ENCODE measurements at regions not wholly inside any gene's neighbourhood (a gene's known extent, or its start where the extent isn't known, plus 50 kb on each side); places are given as distances from the start of the nearest gene placed in this dataset.

DNA sequence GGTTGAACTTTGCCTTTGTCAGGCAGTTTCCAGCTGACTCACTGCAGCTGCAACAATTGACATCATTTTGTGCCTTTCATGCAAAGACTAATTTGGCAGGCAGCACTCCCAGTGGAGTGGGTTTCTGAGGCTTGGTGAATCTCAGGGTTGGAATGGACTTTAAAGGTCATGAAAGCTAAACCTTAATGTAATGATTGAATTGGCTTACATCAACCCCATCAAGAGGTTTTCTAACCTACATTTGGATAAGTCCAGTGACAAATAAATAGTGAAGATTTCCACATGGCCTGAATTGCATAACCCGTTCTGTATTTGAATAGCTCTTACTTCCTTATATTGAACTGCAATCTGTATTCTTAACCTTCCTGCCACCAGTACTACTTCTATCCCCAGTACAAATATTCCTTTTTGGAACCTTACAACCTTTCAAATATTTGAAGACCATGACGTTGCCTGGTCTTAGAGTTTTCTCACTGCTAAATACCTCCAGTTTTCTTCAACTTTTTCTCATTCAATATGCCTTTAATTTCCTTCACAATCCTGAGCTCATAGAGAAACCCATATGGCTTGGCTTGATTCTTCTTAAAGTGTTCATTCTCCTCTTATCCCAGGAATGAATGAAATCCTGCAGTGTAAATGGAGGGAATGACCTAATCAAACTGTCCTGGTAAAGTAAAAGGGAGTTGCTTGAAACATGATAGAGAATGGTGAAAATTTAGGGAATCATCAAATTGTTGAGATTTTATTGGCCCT, 168.1 kb upstream of the NOVA1 start:
- DNase-seq (ENCODE audit: low read depth, low spot score) = no peak

DNA sequence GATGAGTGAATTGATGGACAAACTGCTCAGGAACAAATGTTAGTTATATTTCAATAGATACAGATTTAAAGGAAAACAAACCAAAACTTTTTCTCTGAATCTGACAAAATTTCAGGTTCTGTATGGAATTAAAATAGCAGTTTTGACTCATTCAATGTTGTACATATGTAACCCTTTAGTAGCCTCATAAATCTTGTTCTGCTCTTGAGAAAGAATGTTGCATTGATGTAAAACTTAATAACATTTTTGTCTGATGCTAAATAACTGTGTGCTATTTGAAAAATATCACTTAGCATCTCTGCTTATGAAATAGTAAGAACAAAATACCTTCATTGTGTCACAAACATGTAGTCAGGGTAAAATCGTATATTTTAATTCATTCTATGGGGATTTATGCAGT, 168.9 kb upstream of the NOVA1 start:
- no peak for DNase-seq (ENCODE audit: low read depth, low spot score)

DNA sequence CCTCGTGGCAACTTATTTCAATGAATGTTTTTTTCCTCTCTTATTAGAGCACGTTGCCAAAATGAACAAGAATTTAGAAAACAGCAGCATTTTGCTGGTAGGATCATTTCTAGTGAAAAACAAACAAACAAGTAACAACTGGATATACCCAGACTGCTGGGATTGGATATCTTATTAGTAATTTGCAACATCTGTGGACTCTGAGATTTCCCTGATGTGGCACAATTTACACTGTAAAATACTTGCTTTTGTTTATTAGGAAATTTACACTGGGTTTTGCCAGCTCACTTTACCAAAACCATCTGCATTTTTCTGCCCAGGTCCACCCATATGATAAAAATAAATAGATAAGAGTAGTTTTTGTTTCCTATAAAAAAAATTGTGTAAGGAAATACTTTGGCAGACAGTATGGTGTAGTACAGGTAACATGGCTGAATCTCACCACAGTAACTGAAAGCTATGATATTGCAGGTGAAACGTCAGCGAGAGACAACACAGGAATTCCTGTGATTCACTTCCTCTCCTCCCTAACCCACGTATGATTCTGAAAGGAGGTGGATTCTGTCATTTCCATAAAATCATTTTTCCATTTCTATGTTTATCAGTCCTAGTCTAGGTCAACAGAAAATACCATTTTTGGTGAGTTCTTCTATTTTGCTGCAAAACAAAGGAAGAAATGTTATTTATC, 176.2 kb upstream of the NOVA1 start:
- no peak for DNase-seq (ENCODE audit: low read depth, low spot score)

DNA sequence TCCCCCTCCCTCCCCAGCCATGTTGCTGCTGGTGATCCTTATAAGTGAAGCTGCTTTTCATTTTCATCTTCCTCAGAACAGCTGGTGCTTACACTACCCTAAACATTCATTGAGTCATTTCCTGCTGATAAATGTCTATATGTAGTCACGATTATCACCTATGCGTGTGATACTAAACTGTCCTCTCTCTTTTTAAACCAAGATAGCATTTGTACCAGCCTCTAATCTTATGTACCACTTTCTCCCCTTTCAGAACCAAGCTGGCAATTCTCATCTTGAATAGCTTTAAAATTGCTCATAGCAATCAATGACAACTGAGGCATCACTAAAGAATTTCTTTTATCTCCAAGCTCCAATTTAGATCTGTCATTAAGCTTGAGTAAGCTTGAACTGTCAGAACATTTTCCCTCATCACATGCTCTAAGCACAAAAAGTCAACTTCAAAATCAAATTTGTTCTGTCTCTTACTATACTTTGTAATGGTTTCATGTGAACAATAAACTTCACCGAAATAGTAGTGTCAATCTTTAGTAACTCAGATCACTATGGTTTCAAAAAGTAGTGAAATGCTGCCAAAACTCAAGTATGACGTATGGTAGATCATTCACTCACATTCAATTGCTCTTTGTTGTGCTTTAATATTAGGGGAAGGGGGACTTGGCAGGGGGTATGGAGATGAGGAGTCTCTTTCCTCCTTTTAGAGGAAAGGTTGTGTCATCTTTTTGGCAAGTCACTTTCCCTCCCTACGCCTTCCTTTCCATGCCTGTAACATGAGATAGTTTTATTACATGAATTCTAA, 178.1 kb upstream of the NOVA1 start:
- no peak for DNase-seq (ENCODE audit: low read depth, low spot score)

DNA sequence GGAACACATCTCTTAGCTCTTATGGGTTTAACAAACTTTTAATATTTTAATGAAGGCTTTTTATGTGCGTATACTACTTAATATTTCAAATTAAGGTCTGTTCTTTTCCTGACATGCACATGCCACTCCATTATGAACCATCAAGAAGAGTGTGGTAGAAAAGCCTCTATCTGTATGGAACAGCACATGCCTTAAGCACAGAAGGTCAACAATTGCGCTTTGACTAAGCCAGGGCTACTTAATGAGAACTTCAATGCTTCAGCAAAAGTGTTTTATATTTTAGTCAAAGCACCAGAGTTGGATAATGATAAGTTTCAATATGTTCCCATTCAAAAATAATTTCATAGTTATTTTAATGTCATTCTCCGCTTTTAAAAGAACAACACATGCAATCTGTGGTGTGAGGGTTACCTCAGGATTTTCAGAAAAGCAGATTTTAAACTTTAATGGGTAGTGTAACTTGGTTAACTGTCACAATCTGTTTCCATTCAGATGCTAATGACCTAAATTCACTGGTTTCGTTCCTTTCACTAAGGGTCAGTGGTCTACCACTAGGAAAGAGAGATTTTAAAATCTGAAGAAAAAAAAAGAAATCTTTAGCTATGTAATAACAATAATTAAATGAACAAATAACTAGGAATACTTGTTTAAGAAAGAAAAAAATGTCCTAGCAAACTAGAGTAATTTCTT, 193.4 kb upstream of the NOVA1 start:
- peak; percentile 12 for DNase-seq (ENCODE audit: low read depth, low spot score)

DNA sequence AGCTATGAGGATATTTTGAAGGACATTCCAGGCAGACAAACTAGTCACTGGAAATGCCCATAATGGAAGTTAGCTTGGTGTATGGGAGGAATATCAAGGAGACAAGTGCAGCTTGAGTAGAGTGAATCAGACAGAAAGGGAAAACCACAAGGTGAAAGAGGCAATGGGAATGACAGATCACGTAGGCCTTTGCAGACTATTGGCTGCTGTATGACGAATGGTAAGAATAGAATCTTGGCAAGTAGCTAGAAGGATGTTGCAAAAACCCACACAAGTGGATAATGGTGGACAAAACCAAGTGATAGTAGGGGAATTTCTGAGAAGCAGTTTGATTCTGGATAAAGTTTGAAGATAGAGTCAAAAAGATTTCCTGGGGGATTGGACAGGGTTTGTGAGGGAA, 196.9 kb upstream of the NOVA1 start:
- DNase-seq (ENCODE audit: low read depth, low spot score) = no peak

DNA sequence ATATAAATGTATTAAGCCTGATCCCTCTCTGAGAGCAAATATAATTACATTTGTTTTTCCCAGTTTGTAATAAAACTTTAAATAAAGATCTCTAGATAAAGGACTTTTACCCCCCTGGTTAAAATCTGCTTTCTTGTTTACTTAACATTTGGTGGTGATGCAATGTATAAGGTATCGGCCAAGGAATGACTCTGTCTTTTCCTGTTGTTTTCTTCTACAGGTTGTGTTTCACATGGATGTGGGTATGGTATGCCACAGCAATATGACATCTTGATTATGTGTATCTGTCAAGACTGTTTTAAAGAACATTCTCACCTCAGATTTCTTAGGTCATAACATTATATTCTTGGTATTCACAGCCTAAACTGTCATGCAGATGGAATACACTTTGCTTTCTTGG, 210.6 kb upstream of the NOVA1 start:
- DNase-seq (ENCODE audit: low read depth, low spot score) = no peak

DNA sequence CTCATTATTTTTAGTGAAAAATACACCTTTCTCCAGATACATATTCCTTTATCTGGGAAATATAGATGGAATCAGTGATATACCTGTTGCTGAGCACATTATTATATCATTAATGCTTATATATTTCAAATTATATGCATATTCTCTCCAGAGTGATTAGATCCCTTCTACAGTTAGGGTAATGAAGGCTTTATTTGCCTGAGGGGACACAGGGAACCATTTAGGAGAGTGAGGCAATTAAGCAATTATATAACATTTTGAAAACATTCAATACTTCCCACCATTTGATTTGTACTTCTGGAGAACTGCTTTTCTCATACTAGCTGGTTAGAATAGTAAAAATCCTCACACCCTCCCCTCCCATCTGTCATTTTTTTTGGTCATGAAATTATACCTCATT, 212.8 kb upstream of the NOVA1 start:
- no peak for DNase-seq (ENCODE audit: low read depth, low spot score)

DNA sequence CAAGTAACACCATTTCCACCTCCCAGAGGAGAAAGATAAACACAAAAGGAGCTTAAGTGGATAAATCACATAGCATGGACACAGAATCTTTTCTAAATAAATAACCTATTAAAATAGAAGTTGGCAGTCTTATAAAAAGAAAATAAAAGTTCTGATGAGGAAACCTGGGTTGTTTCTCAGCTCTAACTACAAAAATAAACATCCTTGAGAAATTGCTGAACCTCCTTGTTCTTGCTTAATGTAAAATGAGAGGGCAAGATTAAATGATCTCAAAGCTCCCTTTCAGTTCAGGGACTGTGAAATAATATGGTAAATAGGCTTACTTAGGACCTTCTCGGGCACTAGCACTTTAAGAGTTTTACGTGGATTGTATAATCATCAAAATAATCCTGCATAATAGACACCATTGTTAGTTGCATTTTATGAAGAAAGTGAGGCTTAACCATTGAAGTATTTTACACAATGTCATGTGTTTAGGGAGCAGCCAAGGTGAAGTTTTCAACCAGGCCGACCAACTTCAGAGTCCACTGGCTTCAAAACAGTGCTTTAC, 214.0 kb upstream of the NOVA1 start:
- DNase-seq (ENCODE audit: low read depth, low spot score) = no peak

DNA sequence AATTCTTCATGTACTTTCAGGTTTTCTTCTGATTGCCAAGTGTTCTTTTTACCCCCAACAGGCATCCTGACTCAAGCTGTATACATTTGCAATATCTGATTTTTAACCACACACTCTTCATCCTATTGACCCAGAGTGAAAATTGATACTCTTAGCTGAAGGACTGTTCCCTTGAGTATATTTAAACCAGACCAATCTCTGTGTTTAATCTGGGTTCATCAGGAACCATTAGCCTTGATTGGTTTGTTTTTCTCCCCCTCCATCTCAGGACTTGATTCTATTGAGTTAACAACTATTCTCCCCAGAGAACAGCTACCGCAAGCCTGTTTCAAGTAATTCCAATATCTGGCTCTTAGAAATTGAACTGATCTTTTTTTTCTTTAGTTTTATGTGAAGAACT, 222.3 kb upstream of the NOVA1 start:
- DNase-seq (ENCODE audit: low read depth, low spot score) = no peak

DNA sequence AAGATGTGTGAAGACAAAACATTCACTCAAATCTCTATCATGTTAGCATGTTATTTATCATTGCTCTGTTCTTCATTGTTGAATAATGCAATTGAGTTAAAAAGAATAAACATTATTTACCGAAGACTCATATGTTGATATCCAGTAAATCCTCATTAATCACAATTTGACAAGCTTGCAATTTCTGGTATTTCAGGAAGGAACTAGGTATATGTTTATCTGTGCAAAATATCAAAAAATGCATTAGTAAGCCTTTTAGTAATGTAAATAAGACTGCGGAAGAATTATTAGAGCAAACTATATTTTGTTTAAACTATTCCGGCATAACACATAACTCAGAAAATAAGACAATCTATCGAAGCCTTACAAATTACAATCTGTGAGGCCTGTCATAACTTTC, 222.7 kb upstream of the NOVA1 start:
- no peak for DNase-seq (ENCODE audit: low read depth, low spot score)

DNA sequence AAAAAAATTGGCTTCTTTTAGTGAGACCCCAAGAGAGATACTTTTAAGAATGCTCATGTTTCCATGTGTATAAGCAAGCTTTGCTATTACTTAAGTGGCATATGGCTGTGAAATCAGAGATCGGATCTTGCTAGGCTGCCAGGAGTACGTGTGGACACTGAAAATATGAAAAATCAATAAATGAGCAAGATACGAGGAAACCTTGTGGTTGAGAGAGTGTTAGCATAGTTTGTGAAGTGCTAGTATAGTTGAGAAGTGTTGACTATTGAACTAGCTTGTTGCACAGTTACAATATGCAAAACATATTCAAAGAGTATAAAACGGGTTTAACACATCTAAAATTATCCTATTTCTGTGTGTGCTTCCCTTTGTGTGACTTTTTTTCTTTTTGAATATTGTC, 230.9 kb upstream of the NOVA1 start:
- DNase-seq (ENCODE audit: low read depth, low spot score) = no peak

DNA sequence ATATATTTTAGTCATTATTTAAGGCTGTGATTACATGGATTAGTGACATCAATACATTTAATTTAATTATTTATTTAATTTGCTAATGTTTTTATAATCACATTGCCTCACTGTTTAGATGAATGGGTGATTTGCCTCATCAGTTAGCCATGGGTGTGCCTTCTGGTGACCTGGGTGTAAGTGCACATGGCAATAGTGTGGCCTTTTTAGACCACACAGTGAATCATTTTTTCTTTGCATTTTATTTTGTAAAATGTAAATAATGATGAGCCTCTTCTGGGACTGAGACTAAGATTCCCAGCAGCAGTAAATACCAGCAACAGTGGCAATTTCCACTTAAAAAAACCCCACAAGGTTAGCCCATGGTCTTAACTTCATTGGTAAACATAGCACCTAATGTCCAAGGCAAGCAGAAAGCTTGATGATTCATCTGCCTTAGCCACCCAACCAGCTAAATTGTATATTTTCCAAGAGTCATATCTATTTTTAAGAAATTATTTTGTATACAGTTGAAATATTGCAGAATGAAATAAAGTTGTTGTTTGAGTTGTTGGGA, 235.9 kb upstream of the NOVA1 start:
- DNase-seq (ENCODE audit: low read depth, low spot score) = no peak

DNA sequence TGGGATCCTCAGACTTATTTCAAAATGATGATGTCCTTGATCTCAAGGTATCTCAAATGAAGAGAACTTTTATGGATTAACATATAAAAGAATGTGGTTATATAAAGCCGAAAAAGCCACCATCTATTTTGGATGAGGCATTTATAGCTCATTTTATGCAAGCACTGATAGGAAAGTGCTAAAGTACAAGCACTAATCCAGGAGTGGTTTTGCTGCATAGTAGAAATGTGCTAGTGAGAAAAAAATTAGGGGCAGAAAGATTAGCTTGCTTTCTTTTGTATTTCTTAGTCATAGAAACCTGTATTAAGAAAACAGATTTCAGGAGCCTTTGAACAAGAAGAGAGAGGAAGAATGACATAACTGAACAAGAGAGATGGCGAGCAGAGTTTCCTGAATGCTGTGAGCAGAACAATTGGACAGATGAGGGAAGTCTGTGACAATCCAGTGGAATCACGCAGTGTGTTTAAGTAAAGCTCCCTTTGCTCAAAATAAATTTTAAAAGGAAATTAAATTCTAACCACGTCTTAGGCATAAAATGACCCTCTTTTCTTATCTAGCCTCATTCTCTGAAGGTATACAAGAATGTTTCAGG, 238.2 kb upstream of the NOVA1 start:
- no peak for DNase-seq (ENCODE audit: low read depth, low spot score)

DNA sequence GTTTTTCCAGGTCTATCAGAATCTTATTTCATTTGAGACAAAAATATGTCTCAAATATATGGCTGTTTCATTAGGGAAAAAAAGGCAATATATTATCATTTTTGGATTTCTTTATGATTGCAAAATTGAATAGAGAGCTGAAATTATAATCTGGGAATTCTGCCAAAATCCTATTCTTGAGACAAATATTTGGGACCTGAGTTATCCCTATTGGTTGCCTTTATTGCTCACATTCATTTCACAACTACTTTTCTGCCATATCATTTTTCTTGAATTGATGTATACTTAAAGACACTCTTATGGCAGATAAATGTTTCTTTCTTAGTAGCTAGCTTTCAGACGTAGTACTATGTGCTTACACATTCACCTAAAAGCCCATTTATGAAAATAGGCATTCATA, 241.6 kb upstream of the NOVA1 start:
- DNase-seq (ENCODE audit: low read depth, low spot score) = no peak

DNA sequence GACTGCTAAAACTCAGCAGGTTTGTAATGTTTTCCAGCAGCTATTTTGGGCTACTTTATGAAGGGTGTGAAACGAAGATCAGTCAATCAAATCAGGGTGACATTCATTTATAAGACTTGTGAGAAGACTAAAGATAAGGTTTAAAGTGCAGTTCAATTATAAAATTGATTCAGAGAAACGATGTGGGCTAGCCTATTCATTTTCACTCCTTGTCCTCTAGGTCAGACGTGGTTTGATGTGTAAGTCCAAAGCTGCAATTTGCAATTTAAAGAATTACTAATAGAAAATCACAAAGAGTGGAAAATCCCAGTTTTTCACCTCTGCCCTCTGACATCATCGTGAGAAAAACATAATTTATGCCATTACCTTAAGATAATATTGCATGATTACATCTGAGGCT, 243.5 kb upstream of the NOVA1 start:
- no peak for DNase-seq (ENCODE audit: low read depth, low spot score)

DNA sequence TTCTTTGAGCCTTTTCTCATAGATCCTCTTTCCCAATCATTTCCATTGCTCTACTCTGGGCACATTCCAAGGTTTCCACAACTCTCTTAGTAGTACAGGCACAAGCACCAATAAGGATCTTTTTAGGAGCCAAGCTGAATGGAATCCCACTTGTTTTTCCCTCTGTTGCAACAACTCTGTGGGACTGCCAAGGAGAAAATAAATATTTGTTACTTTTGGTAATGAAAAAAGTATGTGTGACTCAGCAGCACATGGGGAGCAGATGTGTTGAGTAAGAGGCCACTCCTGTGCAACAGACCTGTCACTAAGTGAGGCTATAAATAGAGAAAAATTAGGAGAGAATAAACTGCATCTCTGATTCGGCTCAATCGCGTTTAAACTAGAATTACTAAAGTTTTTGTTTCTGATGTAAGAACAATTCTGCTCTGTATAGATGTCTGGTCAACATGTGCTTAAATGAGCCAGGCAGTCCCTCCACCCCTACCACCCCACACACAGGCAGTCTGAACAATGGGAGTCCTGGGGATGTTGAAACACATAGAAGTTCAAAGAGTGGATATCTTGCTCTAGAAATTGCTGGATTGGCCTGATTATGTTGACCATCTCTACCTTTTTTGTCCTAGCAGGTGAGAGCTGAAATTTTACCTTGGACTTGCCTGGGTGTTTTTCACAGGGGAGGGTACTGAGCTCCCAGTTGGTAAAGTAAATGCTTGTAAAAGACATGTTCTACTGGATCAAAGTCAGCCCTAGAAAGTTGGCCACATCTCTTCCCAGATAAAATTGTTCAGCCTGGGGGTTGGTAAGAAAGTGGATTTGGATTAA, 244.3 kb upstream of the NOVA1 start:
- DNase-seq (ENCODE audit: low read depth, low spot score) = no peak

DNA sequence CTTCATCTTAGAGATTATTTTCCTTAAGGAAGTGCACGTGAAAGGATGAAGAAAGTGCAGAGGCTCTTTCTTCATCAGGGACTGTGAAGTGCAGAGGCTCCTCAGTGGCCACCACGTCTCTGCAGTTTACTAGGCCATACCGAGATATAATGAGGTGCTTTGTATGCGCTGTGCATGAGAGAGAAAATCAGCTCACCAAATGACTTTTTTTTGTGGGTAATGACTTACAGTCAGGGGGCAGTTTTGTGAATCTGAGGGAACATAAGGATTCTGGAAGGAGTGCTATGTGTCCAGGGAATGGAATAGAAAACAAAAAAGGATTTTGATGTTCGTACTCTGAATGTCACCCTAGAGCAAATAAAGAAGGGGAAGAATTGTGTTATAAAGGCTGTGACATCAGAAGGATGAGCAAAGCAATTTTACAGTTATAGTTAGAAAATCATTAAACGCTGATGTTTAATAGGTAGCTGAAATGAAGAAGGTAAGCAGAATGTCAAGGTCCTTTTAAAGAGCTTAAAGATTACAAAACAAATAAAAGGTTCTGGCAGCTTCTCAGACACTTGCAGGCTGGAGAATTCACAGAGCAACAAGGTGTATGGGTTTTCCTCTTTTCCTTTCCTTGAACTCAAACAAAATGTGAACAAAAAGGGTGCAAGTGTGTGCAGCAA, 247.5 kb upstream of the NOVA1 start:
- no peak for DNase-seq (ENCODE audit: low read depth, low spot score)

DNA sequence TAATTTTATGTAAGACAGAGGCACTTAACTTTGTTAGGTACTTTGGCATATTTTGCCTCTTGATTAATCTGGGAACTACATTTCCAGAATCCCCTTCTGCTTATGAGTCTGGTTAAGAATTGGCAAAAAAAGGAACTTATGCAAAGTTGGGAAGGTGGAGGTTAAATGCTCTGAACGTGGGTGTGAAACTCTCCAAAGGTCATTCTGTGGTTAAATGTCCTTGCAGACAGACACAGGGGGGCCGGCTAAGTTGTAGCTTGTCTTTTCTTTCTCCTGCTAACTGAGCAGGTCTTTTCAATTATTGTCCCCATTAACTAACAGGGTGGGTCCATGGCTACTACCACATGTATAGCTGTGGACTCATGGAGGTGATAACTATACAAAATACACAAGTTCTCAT, 248.6 kb upstream of the NOVA1 start:
- DNase-seq (ENCODE audit: low read depth, low spot score) = no peak

DNA sequence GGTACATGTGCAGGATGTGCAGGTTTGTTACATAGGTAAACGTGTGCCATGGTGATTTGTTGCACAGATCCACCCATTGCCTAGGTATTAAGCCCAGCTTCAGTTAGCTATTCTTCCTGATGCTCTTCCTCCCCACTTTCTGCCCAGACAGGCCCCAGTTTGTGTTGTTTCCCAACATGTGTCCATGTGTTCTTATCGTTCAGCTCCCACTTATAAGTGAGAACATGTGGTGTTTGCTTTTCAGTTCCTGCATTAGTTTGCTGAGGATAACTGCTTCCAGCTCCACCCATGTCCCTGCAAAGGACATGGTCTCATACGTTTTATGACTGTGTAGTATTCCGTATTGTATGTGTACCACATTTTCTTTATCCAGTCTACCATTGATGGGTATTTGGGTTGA, 251.7 kb upstream of the NOVA1 start:
- no peak for DNase-seq (ENCODE audit: low read depth, low spot score)
